ENCODE measurements at regions not wholly inside any gene's neighbourhood (a gene's known extent, or its start where the extent isn't known, plus 50 kb on each side); places are given as distances from the start of the nearest gene placed in this dataset.
"Not testable (repeated sequence)": the region's sequence is repeated elsewhere in the genome, so short reads cannot be mapped to it uniquely, and the experiment has no call there.

DNA sequence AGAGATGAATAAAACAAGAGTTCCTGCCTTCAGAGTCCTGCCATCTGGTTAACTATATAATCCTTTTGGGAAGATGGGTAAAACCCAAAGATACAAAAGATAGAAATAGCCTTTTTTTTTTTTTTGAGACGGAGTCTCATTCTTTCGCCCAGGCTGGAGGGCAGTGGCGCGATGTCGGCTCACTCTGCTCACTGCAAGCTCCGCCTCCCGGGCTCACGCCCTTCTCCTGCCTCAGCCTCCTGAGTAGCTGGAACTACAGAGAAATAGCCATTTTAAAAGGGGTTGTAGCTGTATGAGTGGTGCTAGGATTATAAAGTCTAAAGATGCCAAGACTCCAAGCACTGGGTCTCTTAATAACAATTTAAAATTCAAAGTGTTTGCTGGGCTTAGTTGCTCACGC is 97.2 kb downstream of the KDR start:
- no peak for DNase-seq

DNA sequence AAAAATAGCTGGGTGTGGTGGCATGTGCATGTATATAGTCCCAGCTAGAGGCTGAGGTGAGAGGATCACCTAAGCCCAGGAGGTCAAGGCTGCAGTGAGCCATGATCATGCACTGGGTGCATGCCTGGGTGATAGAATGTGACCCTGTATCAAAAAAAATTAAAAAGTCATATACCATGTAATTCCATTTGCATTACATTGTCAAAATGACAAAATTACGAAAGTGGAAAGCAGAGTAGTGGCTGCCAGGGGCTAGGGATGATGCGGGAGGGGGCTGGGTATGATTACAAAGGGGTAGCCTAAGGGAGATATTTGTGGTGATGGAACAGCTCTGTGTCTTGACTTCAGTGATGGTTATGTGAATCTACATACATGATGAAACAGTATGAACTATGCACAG is 97.8 kb downstream of the KDR start:
- DNase-seq = no peak

DNA sequence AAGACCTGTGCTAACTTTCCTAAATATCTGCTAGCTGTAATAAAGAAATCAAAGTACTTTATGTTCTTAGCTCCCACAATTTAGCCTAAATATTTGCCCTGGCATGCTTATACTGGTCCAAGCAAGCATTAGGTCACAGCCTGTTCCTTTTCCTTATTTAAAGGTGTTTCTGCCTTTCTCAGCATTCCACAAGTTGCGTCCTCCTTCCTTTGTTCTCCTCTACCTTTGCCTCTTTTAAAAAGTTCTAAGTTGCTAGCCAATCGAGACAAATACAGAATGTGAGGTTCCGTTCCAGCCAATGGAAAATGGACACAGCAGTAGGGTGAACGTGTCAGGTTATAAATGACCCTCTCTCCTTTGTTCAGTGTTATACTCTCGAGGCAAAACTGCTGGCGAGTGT is 99.9 kb downstream of the KDR start:
- DNase-seq = not testable (repeated sequence)

DNA sequence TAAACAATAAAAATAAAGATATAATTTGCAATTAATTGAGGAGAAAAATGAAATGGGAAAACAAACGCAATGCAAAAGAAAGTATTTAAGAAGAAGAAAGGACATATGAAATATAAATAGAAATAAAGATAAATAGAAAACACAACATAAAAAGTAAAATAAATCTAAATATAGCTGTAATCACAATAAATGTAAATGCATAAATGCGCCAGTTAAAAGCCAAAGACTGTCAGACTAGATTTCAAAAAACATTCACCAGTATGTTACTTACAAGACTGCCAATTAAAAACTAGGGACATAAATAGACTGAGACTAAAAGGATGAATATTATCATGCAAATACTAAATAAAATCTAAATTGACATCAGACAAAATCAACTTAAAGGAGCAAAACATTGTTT is 102.4 kb downstream of the KDR start:
- DNase-seq = no peak

DNA sequence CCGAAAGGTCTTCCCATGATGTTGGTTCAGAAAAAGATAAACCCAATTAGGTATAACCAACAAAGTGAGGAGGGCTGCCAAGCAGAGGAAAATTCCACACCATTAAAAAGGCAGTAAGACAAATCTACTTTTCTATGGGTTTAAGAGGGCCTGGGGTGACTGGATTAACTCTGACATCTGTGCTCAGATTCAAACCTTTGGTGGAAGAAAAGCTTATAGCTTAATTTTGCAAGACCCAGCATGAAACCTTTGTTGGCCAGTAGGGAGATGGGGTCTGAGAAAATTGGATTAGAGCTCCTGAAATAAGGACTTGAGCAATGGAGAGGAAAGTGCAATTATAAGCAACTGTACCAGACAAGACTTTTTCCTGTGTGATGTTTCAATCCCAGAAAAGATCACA is 104.2 kb downstream of the KDR start:
- DNase-seq = no peak

DNA sequence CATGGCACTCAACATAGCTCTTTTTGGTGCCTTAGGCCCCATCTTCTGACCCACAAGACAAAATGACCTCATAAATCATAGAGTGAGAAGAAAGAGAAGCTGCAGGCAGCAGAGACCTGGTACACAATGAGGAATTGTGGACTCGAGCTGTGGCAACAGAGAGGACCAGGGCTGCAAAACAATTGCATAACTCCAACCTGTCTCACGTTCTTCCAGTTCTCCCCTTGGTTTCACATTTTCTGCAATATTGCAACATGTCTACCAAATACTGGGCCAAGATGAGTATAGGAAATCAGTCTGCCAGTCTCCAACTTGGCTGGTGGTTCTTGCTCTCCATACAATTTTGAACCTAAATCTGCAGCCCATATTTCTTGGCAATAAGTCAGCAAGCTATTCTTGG is 105.3 kb downstream of the KDR start:
- no peak for DNase-seq

DNA sequence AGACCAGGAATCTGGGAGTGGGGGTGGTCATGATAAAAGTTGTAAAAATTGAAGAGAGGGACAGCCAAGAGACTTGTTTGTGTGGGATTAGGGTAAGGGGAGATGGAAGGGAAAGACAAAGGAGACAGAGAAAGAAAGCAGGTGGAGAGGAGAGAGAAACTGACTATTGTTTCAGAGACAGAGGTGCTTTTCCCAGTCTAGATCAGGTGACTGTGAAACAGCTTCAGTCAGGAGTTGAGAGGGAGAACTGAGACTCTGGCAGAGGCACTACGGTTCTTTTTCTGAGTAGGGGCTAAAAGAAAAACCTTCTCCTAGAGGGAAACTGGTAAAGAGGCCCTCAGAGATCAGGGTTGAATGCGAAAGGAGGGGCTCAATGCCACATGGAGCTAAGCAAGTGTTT is 106.4 kb downstream of the KDR start:
- DNase-seq = no peak

DNA sequence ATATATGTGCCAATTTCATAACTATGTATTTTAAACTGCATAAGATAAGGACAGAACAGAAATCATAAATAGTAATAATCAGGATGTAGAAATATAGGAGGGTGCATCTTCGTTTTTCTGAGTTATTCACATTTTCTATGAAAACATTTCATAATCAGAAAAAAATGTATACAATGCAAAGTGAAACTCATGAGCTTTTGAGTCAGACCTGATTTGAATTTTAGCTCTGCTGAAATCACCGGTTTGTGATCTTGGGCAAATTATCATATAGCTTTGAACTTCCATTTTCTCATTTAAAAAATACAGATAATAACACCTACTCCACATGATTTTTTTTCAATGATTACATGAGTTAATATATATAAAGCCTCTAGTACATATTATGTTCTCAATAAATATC is 106.9 kb downstream of the KDR start:
- no peak for DNase-seq

DNA sequence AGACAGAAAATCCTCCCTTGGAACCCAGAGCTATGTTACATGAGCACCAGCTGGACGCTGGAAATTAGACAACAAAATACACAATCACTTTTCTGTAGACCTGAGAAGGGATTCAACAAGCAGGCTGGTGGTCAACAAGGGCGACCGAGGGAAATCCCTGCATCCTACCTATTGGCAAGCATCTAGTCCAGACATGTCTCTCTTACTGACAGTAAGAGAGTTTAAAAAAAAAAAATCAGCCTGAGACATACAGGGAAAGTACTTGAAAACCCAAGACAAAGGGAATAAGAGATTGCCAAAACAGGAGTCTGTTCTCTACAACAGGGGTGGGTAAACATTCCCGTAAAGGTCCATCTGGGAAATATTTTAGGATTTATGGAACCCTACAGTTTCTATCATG is 108.0 kb downstream of the KDR start:
- DNase-seq = no peak

DNA sequence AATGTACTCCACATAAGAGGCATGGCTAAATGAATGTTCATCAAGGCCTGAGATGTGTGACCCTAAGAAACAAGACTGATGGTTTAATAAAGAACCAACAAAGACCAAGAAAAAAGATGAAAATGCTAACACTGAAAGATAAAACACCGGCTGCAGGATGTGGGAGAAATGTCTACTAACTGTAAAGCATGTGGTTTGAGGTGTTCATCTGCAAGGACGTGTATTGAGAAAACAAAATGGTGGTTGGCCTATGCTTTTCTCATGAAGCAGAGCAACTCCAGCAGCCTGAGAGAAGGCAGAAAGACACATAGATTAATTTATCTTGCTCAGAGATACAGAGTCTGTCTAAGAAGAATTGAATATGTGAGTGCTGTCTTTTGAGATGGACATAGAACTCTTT is 109.3 kb downstream of the KDR start:
- no peak for DNase-seq

DNA sequence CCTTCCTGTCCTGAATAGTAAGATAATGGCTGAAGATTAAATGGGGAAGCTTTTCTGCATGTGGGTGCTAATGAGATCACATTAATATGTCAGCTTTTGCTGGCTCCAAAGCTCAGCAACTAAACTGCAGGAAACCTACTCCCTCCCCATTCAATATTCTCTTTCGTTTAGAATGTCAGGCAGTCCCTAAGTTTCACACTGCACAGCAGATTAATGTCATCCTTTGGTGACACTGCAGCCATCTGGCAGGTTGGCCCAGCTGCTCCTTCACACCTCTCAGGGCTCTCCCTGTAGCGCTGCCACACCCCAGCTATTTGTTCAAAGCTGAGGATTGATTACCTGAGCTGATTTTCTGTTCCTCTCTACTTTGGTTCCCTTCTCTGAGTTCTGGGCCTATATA is 110.5 kb downstream of the KDR start:
- DNase-seq = no peak

DNA sequence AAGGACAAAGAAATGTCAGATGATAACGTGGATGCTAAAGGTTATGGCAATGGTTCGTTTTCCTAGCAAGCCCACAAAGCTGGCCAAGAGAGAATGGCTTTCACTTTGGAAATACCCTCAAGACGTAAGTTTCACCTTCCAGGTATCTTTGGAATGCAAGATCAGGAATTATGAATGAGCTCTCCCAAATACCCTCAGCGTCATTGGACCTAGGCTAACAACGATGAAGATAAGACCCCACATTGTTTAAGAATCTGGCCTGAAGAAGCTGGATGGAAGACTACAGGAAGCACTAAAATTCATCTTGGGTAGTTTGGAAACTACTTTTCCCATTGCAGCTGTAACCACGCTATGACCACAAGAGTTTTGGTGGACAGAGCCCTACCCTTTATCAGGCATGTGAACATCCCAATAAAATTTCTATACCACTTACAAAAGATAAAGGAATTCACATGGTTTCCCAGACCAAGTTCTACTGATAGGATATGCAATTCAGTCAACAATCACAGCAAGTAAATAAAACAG is 111.9 kb downstream of the KDR start:
- DNase-seq = no peak

DNA sequence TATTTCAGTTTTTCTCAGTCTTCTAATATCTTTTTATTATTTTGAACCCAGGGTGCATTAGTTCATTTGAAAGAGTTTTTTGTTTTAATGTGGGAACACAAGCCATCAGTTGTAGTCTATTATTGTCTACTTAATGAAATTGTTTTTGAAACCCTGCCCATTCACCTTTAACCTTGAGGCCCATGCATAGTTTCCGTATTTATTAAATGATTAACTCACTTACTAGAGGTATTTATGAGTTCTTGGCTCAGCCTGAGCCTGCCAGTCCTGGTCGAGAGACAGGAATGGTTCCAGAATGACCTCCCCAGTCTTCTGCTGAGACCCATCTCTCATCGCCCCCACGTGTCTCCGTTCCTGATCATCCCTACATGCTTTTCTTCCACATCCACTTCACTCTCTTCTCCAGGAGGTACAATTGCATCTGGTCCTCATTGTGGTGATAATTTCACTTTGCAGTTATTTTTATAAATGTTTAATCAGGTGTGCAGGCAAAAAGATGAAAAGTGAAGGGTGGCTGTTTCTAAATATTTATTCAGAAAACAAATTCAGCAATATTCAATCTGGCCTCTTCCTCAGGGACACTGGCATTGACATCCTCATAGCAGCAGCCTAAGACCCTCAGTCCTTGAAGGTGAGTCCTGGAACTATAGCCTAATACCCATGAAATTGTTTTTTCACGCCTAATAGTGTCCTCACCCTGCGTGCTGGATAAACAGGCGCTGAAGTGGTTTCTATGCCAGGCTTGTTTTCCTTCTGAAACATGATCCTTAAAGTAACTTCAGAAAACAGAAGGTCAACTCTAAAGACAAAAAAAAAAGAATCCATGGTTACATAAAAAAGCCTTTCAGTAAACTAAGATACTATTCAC is 112.8 kb downstream of the KDR start:
- no peak for DNase-seq

DNA sequence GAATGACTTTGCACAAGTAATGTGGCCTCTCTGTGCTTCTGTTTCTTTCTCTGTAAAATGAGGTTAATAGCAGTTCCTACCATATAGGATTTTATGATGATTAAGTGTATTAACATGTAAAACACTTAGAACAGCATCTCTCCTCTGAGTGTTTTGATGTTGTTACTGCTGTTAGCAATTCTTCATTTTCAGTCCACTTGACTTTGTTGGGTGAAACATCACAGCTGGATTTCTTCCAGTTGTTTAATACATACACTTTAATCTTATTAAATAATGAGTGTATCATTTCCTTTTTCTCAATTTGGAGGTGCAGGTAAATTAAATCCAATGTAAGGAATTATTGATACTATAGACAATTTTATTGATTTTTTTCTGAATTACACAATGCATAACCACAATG is 113.6 kb downstream of the KDR start:
- no peak for DNase-seq

DNA sequence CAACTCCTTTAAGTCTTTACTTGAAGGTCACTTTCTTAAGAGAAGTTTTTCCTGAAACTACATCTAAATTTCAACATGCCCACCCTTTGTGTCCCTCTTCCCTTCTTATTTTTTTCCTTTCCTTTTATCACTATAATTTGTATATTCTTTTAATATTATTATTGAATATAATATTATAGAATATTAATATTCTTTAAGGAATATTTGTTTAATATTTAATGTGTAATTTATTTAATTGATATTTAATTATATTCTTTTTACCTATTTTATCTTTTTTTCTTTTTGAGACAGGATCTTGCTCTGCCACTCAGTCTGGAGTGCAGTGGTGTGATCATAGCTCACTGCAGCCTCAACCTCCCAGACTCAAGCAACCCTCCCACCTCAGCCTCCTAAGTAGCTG is 114.8 kb downstream of the KDR start:
- DNase-seq = no peak

DNA sequence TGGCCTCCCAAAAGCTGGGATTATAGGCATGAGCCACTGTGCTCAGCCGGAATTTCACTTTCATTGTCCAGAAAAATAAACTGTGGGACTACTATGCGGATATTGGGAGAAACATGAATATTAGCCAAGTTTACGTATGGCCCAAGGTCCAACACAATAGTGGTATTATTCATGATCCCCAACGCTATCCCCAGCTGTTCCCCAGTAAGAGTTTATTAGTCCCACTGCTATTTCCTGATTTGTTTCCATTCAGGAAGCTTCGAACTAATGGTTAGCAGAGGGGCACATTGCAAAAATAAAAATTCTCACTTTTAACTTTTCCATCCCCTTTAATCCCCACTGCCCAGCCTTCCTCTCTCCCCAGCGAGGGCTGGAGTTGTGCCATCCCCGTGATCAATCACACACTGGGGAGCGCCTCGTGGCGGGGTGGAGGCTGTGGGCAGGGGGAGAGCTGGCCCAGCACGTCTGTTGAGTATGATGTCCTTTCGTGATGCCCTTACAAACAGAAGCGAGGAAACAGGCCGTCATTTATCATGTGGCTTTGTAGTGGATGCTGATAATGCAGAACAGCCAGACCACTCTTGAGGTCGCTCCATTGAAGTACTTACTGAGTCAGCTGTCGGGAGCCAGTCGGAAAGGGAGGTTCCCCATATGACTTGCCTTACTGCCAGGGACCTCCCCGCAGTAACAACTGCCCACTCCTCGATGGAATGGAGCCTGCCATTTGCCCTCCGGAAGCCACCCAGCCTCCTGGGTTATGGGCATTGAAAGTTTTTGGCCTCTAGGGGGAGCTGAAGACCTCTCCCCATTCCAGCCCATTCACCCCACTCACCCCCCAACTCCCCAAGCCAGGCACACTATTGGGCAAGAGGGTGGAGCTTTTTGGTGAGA is 117.0 kb downstream of the KDR start:
- DNase-seq = no peak

DNA sequence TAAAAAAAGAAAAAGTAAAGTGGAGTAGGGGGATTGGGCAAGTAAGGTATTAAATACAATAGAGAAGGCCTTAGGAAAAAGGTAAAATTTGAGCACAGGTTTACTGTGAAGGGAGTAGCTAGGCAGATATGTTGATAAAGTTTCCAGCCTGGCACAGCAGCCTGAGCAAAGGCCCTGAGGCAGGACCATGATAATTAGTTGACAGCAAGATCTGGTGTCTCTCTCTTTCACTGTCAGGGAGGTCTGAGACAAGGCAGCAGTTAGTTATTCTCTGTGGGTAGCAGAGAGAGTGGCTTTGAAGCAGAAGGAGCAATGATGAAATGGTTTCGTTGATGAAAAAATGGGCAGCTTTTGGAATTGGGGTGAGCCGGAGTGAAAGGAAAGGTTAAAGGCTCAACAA is 119.5 kb downstream of the KDR start:
- DNase-seq = no peak

DNA sequence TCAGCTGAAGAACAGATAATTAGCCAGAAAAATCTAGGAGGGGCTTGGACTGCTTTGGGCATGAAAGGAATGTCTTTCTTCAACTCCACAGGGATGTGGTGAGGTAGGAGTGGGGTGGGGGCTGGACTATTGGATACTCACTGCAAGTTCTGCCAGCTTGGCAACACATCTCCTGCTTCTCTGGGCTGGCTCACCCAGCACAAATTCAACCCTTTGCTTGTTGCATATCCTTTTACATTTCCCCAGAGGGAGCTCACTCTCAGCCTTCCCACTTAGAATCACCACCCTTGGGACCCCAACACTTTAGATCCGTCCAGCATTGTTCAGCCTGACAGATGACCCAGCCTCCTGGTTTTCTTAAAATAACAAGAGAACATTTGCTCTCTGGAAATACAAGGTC is 120.6 kb downstream of the KDR start:
- DNase-seq = no peak

DNA sequence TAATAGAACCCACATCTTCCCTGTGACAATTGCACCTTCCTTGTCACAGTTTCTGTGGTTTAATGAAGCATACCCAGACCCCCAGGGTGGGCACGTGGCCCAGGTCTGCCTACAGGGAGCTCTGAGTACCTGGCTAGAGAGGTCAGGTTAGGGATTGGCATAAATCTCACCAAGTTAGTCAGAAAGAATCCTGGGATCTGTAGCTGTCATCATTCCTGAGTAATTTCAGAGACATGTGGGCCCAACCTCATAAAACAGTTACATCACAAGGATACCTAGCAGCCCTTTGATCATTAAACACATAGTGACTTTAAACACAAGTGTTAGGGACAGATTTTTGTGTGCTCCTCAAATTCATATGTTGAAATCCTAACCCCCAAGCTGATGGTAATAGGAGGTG is 123.0 kb downstream of the KDR start:
- DNase-seq = no peak

DNA sequence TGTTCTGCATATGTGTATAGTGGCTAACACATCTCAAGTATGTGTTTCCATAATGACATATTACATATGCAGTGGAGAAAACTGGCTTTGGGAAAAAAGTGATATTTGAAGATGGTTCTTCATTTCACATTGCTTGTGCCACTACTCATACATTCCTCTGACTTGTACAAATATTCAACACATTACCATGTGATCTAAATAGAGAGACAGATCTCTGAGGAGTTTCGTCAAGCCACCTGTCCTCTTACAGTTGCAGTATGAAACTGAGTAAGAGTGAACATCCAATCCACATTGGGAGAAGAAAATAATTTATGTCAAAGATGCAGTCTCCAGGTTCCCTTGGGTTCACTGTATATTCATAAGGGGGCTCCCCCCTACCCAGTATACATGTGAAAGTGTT is 123.9 kb downstream of the KDR start:
- DNase-seq = no peak

DNA sequence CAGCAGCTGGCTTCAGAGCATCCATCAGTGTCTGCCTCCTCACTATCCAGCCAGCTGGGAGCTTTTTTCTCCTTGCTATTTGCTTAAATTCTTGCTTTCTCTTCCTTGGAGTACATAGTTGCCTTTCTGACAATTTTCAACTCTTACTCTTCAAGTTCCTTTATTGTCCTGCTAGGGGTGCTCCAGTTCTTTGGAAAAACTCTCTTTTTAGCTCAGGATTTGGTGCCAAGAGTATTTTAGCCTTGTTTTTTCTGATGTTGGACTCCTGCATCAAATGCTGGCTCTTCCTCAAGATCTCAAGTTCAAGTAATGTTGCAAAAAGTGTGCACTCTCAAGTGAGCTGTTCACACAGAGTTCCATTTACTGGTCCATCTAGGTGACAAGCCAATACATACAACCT is 126.4 kb downstream of the KDR start:
- DNase-seq = no peak

DNA sequence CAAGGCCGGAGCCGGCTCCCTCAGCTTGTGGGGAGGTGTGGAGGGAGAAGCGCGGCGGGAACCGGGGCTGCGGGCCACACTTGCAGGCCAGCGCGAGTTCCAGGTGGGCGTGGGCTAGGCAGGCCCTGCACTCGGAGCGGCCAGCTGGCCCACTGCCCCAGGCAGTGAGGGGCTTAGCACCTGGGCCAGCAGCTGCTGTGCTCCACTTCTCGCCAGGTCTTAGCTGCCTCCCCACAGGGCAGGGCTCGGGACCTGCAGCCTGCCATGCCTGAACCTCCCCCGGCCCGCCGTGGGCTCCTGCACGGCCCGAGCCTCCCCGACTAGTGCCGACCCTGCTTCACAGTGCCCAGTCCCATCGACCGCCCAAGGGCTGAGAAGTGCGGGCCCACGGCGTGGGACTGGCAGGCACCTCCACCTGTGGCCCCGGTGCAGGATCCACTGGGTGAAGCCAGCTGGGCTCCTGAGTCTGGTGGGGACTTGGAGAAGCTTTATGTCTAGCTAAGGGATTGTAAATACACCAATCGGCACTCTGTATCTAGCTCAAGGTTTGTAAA is 131.8 kb downstream of the KDR start:
- not testable (repeated sequence) for DNase-seq

DNA sequence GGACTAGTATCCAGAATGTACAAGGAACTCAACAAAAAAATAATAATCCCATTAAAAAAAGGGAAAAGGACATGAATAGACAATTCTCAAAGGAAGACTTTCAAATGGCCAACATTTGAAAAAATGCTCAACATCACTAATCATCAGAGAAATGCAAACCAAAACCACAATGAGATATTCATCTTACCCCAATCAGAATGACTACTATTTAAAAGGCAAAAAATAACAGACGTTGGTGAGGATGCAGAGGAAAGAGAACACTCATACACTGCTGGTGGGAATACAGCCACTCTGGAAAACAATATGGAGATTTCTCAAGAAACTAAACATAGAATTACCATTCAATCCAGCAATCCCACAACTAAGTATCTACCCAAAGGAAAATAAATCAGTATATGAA is 133.1 kb downstream of the KDR start:
- no peak for DNase-seq

DNA sequence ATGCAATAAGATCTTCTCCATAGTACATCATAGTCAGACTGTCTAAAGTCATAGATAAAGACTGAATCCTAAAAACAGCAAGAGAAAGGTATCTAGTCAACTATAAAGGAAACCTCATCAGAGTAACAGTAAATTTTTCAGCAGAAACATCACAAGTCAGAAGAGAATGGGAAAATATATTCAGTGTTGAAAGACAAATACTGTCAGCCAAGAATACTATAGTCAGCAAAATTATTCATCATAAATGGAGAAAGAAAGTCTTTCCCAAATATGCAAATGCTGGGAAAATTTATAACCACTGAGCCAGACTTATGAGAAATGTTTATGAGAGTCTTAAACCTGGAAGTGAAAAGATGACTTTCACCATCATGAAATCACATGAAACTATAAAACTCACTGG is 136.7 kb downstream of the KDR start:
- no peak for DNase-seq

Measured in NCI-H446 (cell line).